ENCODE measurements at regions not wholly inside any gene's neighbourhood (a gene's known extent, or its start where the extent isn't known, plus 50 kb on each side); places are given as distances from the start of the nearest gene placed in this dataset.

DNA sequence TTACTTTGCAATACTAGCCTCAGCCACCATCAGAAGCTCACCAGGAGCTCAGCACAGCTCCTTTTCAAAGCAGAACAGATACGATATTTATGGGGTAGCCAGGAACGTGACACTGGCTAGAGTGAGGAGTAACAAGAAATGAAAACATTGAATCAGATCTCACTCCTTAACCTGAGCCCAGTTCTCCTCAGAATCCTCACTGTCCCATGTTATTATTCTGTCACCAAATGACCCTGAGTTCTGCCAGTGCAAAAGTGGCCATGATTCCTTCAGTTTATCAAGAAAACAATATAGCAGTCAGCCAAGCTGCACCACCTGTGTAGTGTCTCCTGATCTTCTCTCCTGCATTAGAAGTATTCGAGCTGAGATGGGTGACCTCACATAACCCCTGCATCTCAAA lies 956.7 kb downstream of the TUSC7 start:
- TF ChIP-seq, protein P1, sequence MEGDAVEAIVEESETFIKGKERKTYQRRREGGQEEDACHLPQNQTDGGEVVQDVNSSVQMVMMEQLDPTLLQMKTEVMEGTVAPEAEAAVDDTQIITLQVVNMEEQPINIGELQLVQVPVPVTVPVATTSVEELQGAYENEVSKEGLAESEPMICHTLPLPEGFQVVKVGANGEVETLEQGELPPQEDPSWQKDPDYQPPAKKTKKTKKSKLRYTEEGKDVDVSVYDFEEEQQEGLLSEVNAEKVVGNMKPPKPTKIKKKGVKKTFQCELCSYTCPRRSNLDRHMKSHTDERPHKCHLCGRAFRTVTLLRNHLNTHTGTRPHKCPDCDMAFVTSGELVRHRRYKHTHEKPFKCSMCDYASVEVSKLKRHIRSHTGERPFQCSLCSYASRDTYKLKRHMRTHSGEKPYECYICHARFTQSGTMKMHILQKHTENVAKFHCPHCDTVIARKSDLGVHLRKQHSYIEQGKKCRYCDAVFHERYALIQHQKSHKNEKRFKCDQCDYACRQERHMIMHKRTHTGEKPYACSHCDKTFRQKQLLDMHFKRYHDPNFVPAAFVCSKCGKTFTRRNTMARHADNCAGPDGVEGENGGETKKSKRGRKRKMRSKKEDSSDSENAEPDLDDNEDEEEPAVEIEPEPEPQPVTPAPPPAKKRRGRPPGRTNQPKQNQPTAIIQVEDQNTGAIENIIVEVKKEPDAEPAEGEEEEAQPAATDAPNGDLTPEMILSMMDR (IDR thresholded peaks at IDR 0.05 in 8 of 11, conservative IDR thresholded peaks at IDR 0.05 in 3 of 11): no peak
- TF ChIP-seq POLR2A (IDR thresholded peaks at IDR 0.05): no peak

All from spleen (tissue), 7 donors.